UCSD-AML1 (cell line): ENCODE measurements at regions not wholly inside any gene's neighbourhood (a gene's known extent, or its start where the extent isn't known, plus 50 kb on each side); places are given as distances from the start of the nearest gene placed in this dataset.
"Not testable (repeated sequence)": the region's sequence is repeated elsewhere in the genome, so short reads cannot be mapped to it uniquely, and the experiment has no call there.

Source experiments
- DNase-seq: peaks from one replicate; lab custom pipeline; 2025; ENCODE audit not compliant: unreplicated experiment; lab: John Stamatoyannopoulos, UW

GRCh38 chr15:93333126-93333525, 244.1 kb upstream of the RGMA start:
- not testable (repeated sequence) for DNase-seq

GRCh38 chr15:93332168-93332553, 243.2 kb upstream of the RGMA start:
- DNase-seq, result no peak

- DNase-seq, result no peak
These were observed 242.6 kb upstream of the RGMA start for GRCh38 chr15:93331545-93332167.

- no peak for DNase-seq
These were observed 242.0 kb upstream of the RGMA start for GRCh38 chr15:93330912-93331544.

- DNase-seq, result no peak
These were observed 238.4 kb upstream of the RGMA start for GRCh38 chr15:93327364-93327763.

GRCh38 chr15:93324186-93324975, 235.4 kb upstream of the RGMA start:
- DNase-seq, result no peak

GRCh38 chr15:93321881-93322282, 232.9 kb upstream of the RGMA start:
- no peak for DNase-seq

GRCh38 chr15:93319121-93319814, 230.3 kb upstream of the RGMA start:
- DNase-seq, result no peak

GRCh38 chr15:93317772-93318171, 228.8 kb upstream of the RGMA start:
- DNase-seq, result no peak

GRCh38 chr15:93314245-93314644, 225.2 kb upstream of the RGMA start:
- no peak for DNase-seq

GRCh38 chr15:93312891-93313486, 224.0 kb upstream of the RGMA start:
- DNase-seq, result no peak

GRCh38 chr15:93311620-93312019, 222.6 kb upstream of the RGMA start:
- no peak for DNase-seq

- DNase-seq, result no peak
These were observed 219.1 kb upstream of the RGMA start for GRCh38 chr15:93308026-93308690.

- DNase-seq, result no peak
These were observed 218.5 kb upstream of the RGMA start for GRCh38 chr15:93307513-93307912.

GRCh38 chr15:93305306-93305705, 216.3 kb upstream of the RGMA start:
- DNase-seq, result no peak

GRCh38 chr15:93302080-93302765, 213.2 kb upstream of the RGMA start:
- no peak for DNase-seq

GRCh38 chr15:93300796-93301195, 211.8 kb upstream of the RGMA start:
- DNase-seq, result no peak

GRCh38 chr15:93299675-93300074, 210.7 kb upstream of the RGMA start:
- no peak for DNase-seq

- no peak for DNase-seq
These were observed 209.9 kb upstream of the RGMA start for GRCh38 chr15:93298901-93299300.
